Uterus (tissue), 3 donors: ENCODE measurements at regions not wholly inside any gene's neighbourhood (a gene's known extent, or its start where the extent isn't known, plus 50 kb on each side); places are given as distances from the start of the nearest gene placed in this dataset.

ENCODE experiments used
- DNase-seq, 2 donors: peaks; one replicate each; pipeline ENCODE4 v3.0.0-alpha.2; 2019 to 2020
- H3K27ac ChIP-seq, 2 donors: fragments of 200-600 bp; sonication (generic); 1 replicate in 1 of 2; 2 replicates in 1 of 2; pipeline ENCODE4 v1.5.1; 2016 to 2018
- H3K27me3 ChIP-seq, 2 donors: fragments of 200-600 bp; sonication (generic); one replicate each; pipeline ENCODE4 v1.5.1; 2018 to 2019; ENCODE audit warnings: control low read depth in 1 of 2
- H3K36me3 ChIP-seq, 2 donors: fragments of 200-600 bp; sonication (generic); one replicate each; pipeline ENCODE4 v1.5.1; 2019; ENCODE audit warnings: control low read depth in 1 of 2
- H3K4me1 ChIP-seq, 2 donors: fragments of 200-600 bp; sonication (generic); one replicate each; pipeline ENCODE4 v1.5.1; 2018 to 2019; ENCODE audit warnings: control low read depth in 1 of 2
- H3K4me3 ChIP-seq, 2 donors: fragments of 200-600 bp; sonication (generic); 1 replicate in 1 of 2; 2 replicates in 1 of 2; pipeline ENCODE4 v1.5.1; 2018 to 2019; ENCODE audit warnings: mild to moderate bottlenecking in 1 of 2
- H3K9me3 ChIP-seq, 2 donors: fragments of 200-600 bp; sonication (generic); one replicate each; pipeline ENCODE4 v1.5.1; 2019; ENCODE audit warnings: control low read depth in 1 of 2
- CTCF ChIP-seq, 4 experiments: fragments of 200-600 bp in 2 of 4; fragments of 450-650 bp in 2 of 4; sonication (generic) in 2 of 4; IDR thresholded peaks; one replicate each; pipeline ENCODE4 v1.5.1; 2016 to 2019; ENCODE audit warnings: antibody characterized with exemption in 4 of 4, mild to moderate bottlenecking in 2 of 4, moderate library complexity in 1 of 4
- POLR2A ChIP-seq, 2 donors: fragments of 450-650 bp; IDR thresholded peaks; one replicate each; pipeline ENCODE4 v1.6.1; 2016; ENCODE audit warnings: antibody characterized with exemption in 2 of 2, mild to moderate bottlenecking in 1 of 2, moderate library complexity in 1 of 2
- intact Hi-C: fragments of 100-400 bp; cut with DNase I; formaldehyde crosslinking; loops from one replicate; pipeline ENCODE4 v1.15.1; 2023; ENCODE audit warnings: low total_unique reads
- donor health status: DM: yes; HTN: yes; CAD: no.

GRCh38 chr4:125101719-125102118, 213.0 kb upstream of the FAT4 start:
- Histone ChIP-seq H3K36me3 (no peaks in the 10 kb centered on the region), H3K27ac (no peak overlapping the region), H3K4me1 (no peaks in the 10 kb centered on the region), H3K4me3 (no peak overlapping the region), H3K9me3 (no peaks in the 10 kb centered on the region), H3K27me3 (no peaks in the 10 kb centered on the region)
- intact Hi-C loops = no loop called here
- no peak for DNase-seq
- TF ChIP-seq POLR2A (IDR thresholded peaks at IDR 0.05) (no peak), CTCF (IDR thresholded peaks at IDR 0.05) (no peak)

DNA sequence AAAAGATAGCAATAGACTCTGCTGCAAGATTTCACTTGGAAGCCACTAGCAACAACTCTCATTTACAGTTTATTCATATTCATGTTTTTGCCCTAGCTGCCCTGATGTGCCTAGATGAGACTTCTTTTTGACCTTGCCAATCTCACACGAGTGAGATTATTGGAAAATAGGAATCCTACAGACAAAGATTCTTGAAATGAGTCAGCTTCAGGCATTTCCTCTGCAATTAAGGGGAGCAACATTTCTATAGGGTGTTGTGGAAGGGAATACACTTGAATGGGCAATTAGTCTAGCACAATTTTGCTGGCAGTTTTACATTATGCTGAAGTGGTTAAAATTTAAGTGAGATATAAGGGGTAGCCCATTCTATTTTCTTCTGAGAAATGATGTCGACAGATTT, 217.0 kb upstream of the FAT4 start:
- Histone ChIP-seq H3K9me3 (no peaks in the 10 kb centered on the region), H3K4me3 (no peak overlapping the region), H3K27ac (no peak overlapping the region), H3K36me3 (no peaks in the 10 kb centered on the region), H3K27me3 (no peaks in the 10 kb centered on the region), H3K4me1 (no peaks in the 10 kb centered on the region)
- TF ChIP-seq POLR2A (IDR thresholded peaks at IDR 0.05) = no peak
- no peak for TF ChIP-seq CTCF (IDR thresholded peaks at IDR 0.05)
- intact Hi-C loops = no loop called here
- DNase-seq = no peak

GRCh38 chr4:125096662-125097061, 218.1 kb upstream of the FAT4 start:
- Histone ChIP-seq H3K36me3 (no peaks in the 10 kb centered on the region), H3K4me1 (no peaks in the 10 kb centered on the region), H3K9me3 (no peaks in the 10 kb centered on the region), H3K27ac (no peak overlapping the region), H3K4me3 (no peak overlapping the region), H3K27me3 (no peaks in the 10 kb centered on the region)
- intact Hi-C loops = no loop called here
- DNase-seq = no peak
- TF ChIP-seq CTCF (IDR thresholded peaks at IDR 0.05) (no peak), POLR2A (IDR thresholded peaks at IDR 0.05) (no peak)

- intact Hi-C loops = no loop called here
- H3K4me3 ChIP-seq = no peak overlapping the region
- no peaks in the 10 kb centered on the region for H3K36me3 ChIP-seq
- no peaks in the 10 kb centered on the region for H3K9me3 ChIP-seq
- DNase-seq = no peak
- no peaks in the 10 kb centered on the region for H3K4me1 ChIP-seq
- no peak overlapping the region for H3K27ac ChIP-seq
- TF ChIP-seq POLR2A (IDR thresholded peaks at IDR 0.05) (no peak), CTCF (IDR thresholded peaks at IDR 0.05) (no peak)
- H3K27me3 ChIP-seq = no peaks in the 10 kb centered on the region
These were observed 223.2 kb upstream of the FAT4 start for GRCh38 chr4:125091541-125091940.

DNA sequence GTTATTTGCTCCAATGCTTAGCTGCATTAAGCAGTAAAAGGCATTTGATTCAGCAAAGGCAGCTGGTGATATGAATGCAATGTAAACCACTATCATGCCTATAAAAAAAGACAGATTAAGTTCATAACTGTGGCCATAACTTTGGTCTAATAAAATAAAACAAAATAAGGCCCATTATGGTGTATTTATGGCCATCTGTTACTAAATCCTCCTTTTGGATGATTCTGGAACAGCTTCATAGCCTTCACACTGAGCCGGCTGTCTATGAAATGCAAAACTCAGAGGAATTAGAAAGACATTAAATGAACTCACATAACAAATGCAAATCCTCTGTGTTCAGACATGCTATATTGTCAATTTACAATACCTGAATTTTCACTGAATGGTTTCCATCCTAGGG, 223.7 kb upstream of the FAT4 start:
- no peaks in the 10 kb centered on the region for H3K36me3 ChIP-seq
- no peak for DNase-seq
- no peaks in the 10 kb centered on the region for H3K9me3 ChIP-seq
- H3K4me1 ChIP-seq = no peaks in the 10 kb centered on the region
- TF ChIP-seq POLR2A (IDR thresholded peaks at IDR 0.05) = no peak
- no peak for TF ChIP-seq CTCF (IDR thresholded peaks at IDR 0.05)
- H3K27ac ChIP-seq = no peak overlapping the region
- H3K27me3 ChIP-seq = no peaks in the 10 kb centered on the region
- H3K4me3 ChIP-seq = no peak overlapping the region
- intact Hi-C loops = no loop called here
